ENCODE measurements at regions not wholly inside any gene's neighbourhood (a gene's known extent, or its start where the extent isn't known, plus 50 kb on each side); places are given as distances from the start of the nearest gene placed in this dataset.

GRCh38 chr19:28537079-28537478 lies 675.9 kb downstream of the UQCRFS1 start:
- no CpG with 5 or more reads among the region's 2 CpGs for WGBS (ENCODE audit: extremely low coverage, insufficient coverage, low lambda C conversion rate)
- Histone ChIP-seq H4K5ac (ENCODE audit: low read length) (no peak overlapping the region), H3K27me3 (ENCODE audit: insufficient read depth, low read length, poor library complexity) (no peaks in the 10 kb centered on the region)

GRCh38 chr19:28535352-28535775 lies 677.6 kb downstream of the UQCRFS1 start:
- no peak overlapping the region for H3K9ac ChIP-seq (ENCODE audit: low read length)
- DNase-seq, result no peak

More at GRCh38 chr19:28537079-28537478, 675.9 kb downstream of the UQCRFS1 start:
- no peaks in the 10 kb centered on the region for H3K36me3 ChIP-seq (ENCODE audit: control insufficient read depth, insufficient read depth, low read length)
- no peak overlapping the region for H4K8ac ChIP-seq (ENCODE audit: low read depth, low read length)
- no peak overlapping the region for H3K18ac ChIP-seq (ENCODE audit: low read length)
- no peak overlapping the region for H3K23ac ChIP-seq (ENCODE audit: low read length)
- H2BK5ac ChIP-seq (ENCODE audit: low read length), result no peak overlapping the region
- H3K4ac ChIP-seq (ENCODE audit: low read depth, low read length), result no peak overlapping the region
- H3K9ac ChIP-seq (ENCODE audit: low read length), result no peak overlapping the region
- H2BK15ac ChIP-seq (replicated peaks; ENCODE audit: low read depth), result no peak overlapping the region
- H3K4me2 ChIP-seq (ENCODE audit: low read length), result no peak overlapping the region
- H3K27ac ChIP-seq (ENCODE audit: low read depth, low read length), result no peak overlapping the region
- H3K79me2 ChIP-seq (ENCODE audit: control insufficient read depth, insufficient read depth, low read length), result no peaks in the 10 kb centered on the region
- H3K79me1 ChIP-seq (ENCODE audit: low read length), result no peaks in the 10 kb centered on the region
- no peak overlapping the region for H3K56ac ChIP-seq (ENCODE audit: low read length)
- no peaks in the 10 kb centered on the region for H3K4me1 ChIP-seq (ENCODE audit: control insufficient read depth, low read depth, low read length)
- H3K4me3 ChIP-seq (ENCODE audit: low read length), result no peak overlapping the region
- H2AK5ac ChIP-seq (ENCODE audit: low read length), result no peak overlapping the region
- DNase-seq, result no peak
- H2BK120ac ChIP-seq (ENCODE audit: low read depth, low read length), result no peak overlapping the region

GRCh38 chr19:28534766-28535351 lies 678.1 kb downstream of the UQCRFS1 start:
- WGBS (ENCODE audit: extremely low coverage, insufficient coverage, low lambda C conversion rate), result no CpG with 5 or more reads among the region's 3 CpGs
- no peak overlapping the region for H2BK120ac ChIP-seq (ENCODE audit: low read depth, low read length)
- no peak overlapping the region for H3K4me2 ChIP-seq (ENCODE audit: low read length)
- no peaks in the 10 kb centered on the region for H3K36me3 ChIP-seq (ENCODE audit: control insufficient read depth, insufficient read depth, low read length)
- H3K79me2 ChIP-seq (ENCODE audit: control insufficient read depth, insufficient read depth, low read length), result no peaks in the 10 kb centered on the region
- no peak overlapping the region for H3K23ac ChIP-seq (ENCODE audit: low read length)
- H3K18ac ChIP-seq (ENCODE audit: low read length), result no peak overlapping the region
- H3K27ac ChIP-seq (ENCODE audit: low read depth, low read length), result no peak overlapping the region
- no peak overlapping the region for H3K56ac ChIP-seq (ENCODE audit: low read length)
- H3K9ac ChIP-seq (ENCODE audit: low read length), result no peak overlapping the region
- no peak overlapping the region for H4K5ac ChIP-seq (ENCODE audit: low read length)
- H2BK5ac ChIP-seq (ENCODE audit: low read length), result no peak overlapping the region
- no peaks in the 10 kb centered on the region for H3K79me1 ChIP-seq (ENCODE audit: low read length)
- H3K27me3 ChIP-seq (ENCODE audit: insufficient read depth, low read length, poor library complexity), result no peaks in the 10 kb centered on the region
- no peak overlapping the region for H2BK15ac ChIP-seq (replicated peaks; ENCODE audit: low read depth)
- H2AK5ac ChIP-seq (ENCODE audit: low read length), result no peak overlapping the region
- no peaks in the 10 kb centered on the region for H3K4me1 ChIP-seq (ENCODE audit: control insufficient read depth, low read depth, low read length)
- DNase-seq, result no peak
- no peak overlapping the region for H3K4ac ChIP-seq (ENCODE audit: low read depth, low read length)
- no peak overlapping the region for H4K8ac ChIP-seq (ENCODE audit: low read depth, low read length)
- no peak overlapping the region for H3K4me3 ChIP-seq (ENCODE audit: low read length)

More at GRCh38 chr19:28535352-28535775, 677.6 kb downstream of the UQCRFS1 start:
- Histone ChIP-seq H4K5ac (ENCODE audit: low read length) (no peak overlapping the region), H3K27ac (ENCODE audit: low read depth, low read length) (no peak overlapping the region), H3K4me2 (ENCODE audit: low read length) (no peak overlapping the region), H3K4ac (ENCODE audit: low read depth, low read length) (no peak overlapping the region), H3K79me2 (ENCODE audit: control insufficient read depth, insufficient read depth, low read length) (no peaks in the 10 kb centered on the region), H2BK120ac (ENCODE audit: low read depth, low read length) (no peak overlapping the region), H2BK5ac (ENCODE audit: low read length) (no peak overlapping the region), H3K27me3 (ENCODE audit: insufficient read depth, low read length, poor library complexity) (no peaks in the 10 kb centered on the region), H2BK15ac (replicated peaks; ENCODE audit: low read depth) (no peak overlapping the region), H3K56ac (ENCODE audit: low read length) (no peak overlapping the region), H3K79me1 (ENCODE audit: low read length) (no peaks in the 10 kb centered on the region), H3K4me3 (ENCODE audit: low read length) (no peak overlapping the region), H4K8ac (ENCODE audit: low read depth, low read length) (no peak overlapping the region), H2AK5ac (ENCODE audit: low read length) (no peak overlapping the region), H3K23ac (ENCODE audit: low read length) (no peak overlapping the region), H3K18ac (ENCODE audit: low read length) (no peak overlapping the region), H3K36me3 (ENCODE audit: control insufficient read depth, insufficient read depth, low read length) (no peaks in the 10 kb centered on the region), H3K4me1 (ENCODE audit: control insufficient read depth, low read depth, low read length) (no peaks in the 10 kb centered on the region)
- no CpG with 5 or more reads among the region's 1 CpG for WGBS (ENCODE audit: extremely low coverage, insufficient coverage, low lambda C conversion rate)

GRCh38 chr19:28532765-28533341 lies 680.1 kb downstream of the UQCRFS1 start:
- Histone ChIP-seq H4K5ac (ENCODE audit: low read length) (no peak overlapping the region), H3K27ac (ENCODE audit: low read depth, low read length) (no peak overlapping the region), H4K8ac (ENCODE audit: low read depth, low read length) (no peak overlapping the region), H3K4me2 (ENCODE audit: low read length) (no peak overlapping the region), H2BK5ac (ENCODE audit: low read length) (no peak overlapping the region), H3K56ac (ENCODE audit: low read length) (no peak overlapping the region), H2BK15ac (replicated peaks; ENCODE audit: low read depth) (no peak overlapping the region), H3K18ac (ENCODE audit: low read length) (no peak overlapping the region), H3K4ac (ENCODE audit: low read depth, low read length) (no peak overlapping the region), H2AK5ac (ENCODE audit: low read length) (no peak overlapping the region), H3K79me2 (ENCODE audit: control insufficient read depth, insufficient read depth, low read length) (no peaks in the 10 kb centered on the region), H3K36me3 (ENCODE audit: control insufficient read depth, insufficient read depth, low read length) (no peaks in the 10 kb centered on the region), H3K79me1 (ENCODE audit: low read length) (no peaks in the 10 kb centered on the region), H2BK120ac (ENCODE audit: low read depth, low read length) (no peak overlapping the region), H3K23ac (ENCODE audit: low read length) (no peak overlapping the region), H3K4me3 (ENCODE audit: low read length) (no peak overlapping the region), H3K27me3 (ENCODE audit: insufficient read depth, low read length, poor library complexity) (no peaks in the 10 kb centered on the region), H3K4me1 (ENCODE audit: control insufficient read depth, low read depth, low read length) (no peaks in the 10 kb centered on the region), H3K9ac (ENCODE audit: low read length) (no peak overlapping the region)
- DNase-seq, result no peak
- WGBS (ENCODE audit: extremely low coverage, insufficient coverage, low lambda C conversion rate), result 100% methylated on average over 1 of the region's 3 CpGs

GRCh38 chr19:28531979-28532378 lies 681.0 kb downstream of the UQCRFS1 start:
- no peak overlapping the region for H3K23ac ChIP-seq (ENCODE audit: low read length)
- H3K36me3 ChIP-seq (ENCODE audit: control insufficient read depth, insufficient read depth, low read length), result no peaks in the 10 kb centered on the region
- no peak overlapping the region for H3K27ac ChIP-seq (ENCODE audit: low read depth, low read length)
- no peaks in the 10 kb centered on the region for H3K79me1 ChIP-seq (ENCODE audit: low read length)
- WGBS (ENCODE audit: extremely low coverage, insufficient coverage, low lambda C conversion rate), result no CpG with 5 or more reads among the region's 1 CpG
- no peak overlapping the region for H4K5ac ChIP-seq (ENCODE audit: low read length)
- no peak overlapping the region for H3K56ac ChIP-seq (ENCODE audit: low read length)
- H3K18ac ChIP-seq (ENCODE audit: low read length), result no peak overlapping the region
- no peak overlapping the region for H2AK5ac ChIP-seq (ENCODE audit: low read length)
- DNase-seq, result no peak
- no peak overlapping the region for H3K4me3 ChIP-seq (ENCODE audit: low read length)
- H3K27me3 ChIP-seq (ENCODE audit: insufficient read depth, low read length, poor library complexity), result no peaks in the 10 kb centered on the region
- no peaks in the 10 kb centered on the region for H3K4me1 ChIP-seq (ENCODE audit: control insufficient read depth, low read depth, low read length)
- no peak overlapping the region for H4K8ac ChIP-seq (ENCODE audit: low read depth, low read length)
- H2BK120ac ChIP-seq (ENCODE audit: low read depth, low read length), result no peak overlapping the region
- H3K4ac ChIP-seq (ENCODE audit: low read depth, low read length), result no peak overlapping the region
- no peaks in the 10 kb centered on the region for H3K79me2 ChIP-seq (ENCODE audit: control insufficient read depth, insufficient read depth, low read length)
- H2BK5ac ChIP-seq (ENCODE audit: low read length), result no peak overlapping the region
- H3K4me2 ChIP-seq (ENCODE audit: low read length), result no peak overlapping the region
- H3K9ac ChIP-seq (ENCODE audit: low read length), result no peak overlapping the region
- no peak overlapping the region for H2BK15ac ChIP-seq (replicated peaks; ENCODE audit: low read depth)

Measured in mesendoderm (in vitro differentiated cells).